ENCODE measurements at regions not wholly inside any gene's neighbourhood (a gene's known extent, or its start where the extent isn't known, plus 50 kb on each side); places are given as distances from the start of the nearest gene placed in this dataset.
"Not testable (repeated sequence)": the region's sequence is repeated elsewhere in the genome, so short reads cannot be mapped to it uniquely, and the experiment has no call there.

GRCh38 chr5:101284736-101285375 lies 381.8 kb upstream of the ST8SIA4 start:
- H3K4me3 Mint-ChIP-seq, result no peak overlapping the region
- peaks cover 2% of the 10 kb centered on the region for H3K9me3 Mint-ChIP-seq
- no peaks in the 10 kb centered on the region for H3K27me3 Mint-ChIP-seq
- no peaks in the 10 kb centered on the region for H3K36me3 Mint-ChIP-seq (ENCODE audit: low read depth)
- intact Hi-C loops (cut with micrococcal nuclease), result no loop called here
- CTCF ChIA-PET, result no interaction called here
- ATAC-seq (ENCODE audit: low read depth), result no peak
- no peak for DNase-seq
- no peak overlapping the region for H3K27ac Mint-ChIP-seq
- H3K4me1 Mint-ChIP-seq, result no peaks in the 10 kb centered on the region
- TF ChIP-seq CTCF (IDR thresholded peaks at IDR 0.05), result no peak
- POLR2A ChIA-PET, result no interaction called here

GRCh38 chr5:101283938-101284337 lies 380.9 kb upstream of the ST8SIA4 start:
- POLR2A ChIA-PET; CTCF ChIA-PET; H3K4me1 Mint-ChIP-seq; DNase-seq; H3K4me3 Mint-ChIP-seq; H3K9me3 Mint-ChIP-seq; H3K27ac Mint-ChIP-seq; ATAC-seq (ENCODE audit: low read depth); H3K36me3 Mint-ChIP-seq (ENCODE audit: low read depth); H3K27me3 Mint-ChIP-seq; intact Hi-C loops (cut with micrococcal nuclease): not testable (repeated sequence)

- intact Hi-C loops (cut with micrococcal nuclease), result no loop called here
- DNase-seq (no peak), ATAC-seq (ENCODE audit: low read depth) (no peak)
- Mint-ChIP-seq H3K36me3 (ENCODE audit: low read depth) (no peaks in the 10 kb centered on the region), H3K9me3 (peaks cover 2% of the 10 kb centered on the region), H3K27me3 (no peaks in the 10 kb centered on the region), H3K4me1 (no peaks in the 10 kb centered on the region), H3K27ac (no peak overlapping the region), H3K4me3 (no peak overlapping the region)
- no peak for TF ChIP-seq CTCF (IDR thresholded peaks at IDR 0.05)
- ChIA-PET CTCF (no interaction called here), POLR2A (no interaction called here)
Observed at GRCh38 chr5:101278917-101279316, 375.8 kb upstream of the ST8SIA4 start.

GRCh38 chr5:101278011-101278687 lies 375.1 kb upstream of the ST8SIA4 start:
- H3K27me3 Mint-ChIP-seq, result no peaks in the 10 kb centered on the region
- no peak overlapping the region for H3K27ac Mint-ChIP-seq
- H3K4me1 Mint-ChIP-seq, result no peaks in the 10 kb centered on the region
- ChIA-PET CTCF (no interaction called here), POLR2A (no interaction called here)
- no peak for ATAC-seq (ENCODE audit: low read depth)
- no peaks in the 10 kb centered on the region for H3K9me3 Mint-ChIP-seq
- H3K4me3 Mint-ChIP-seq, result no peak overlapping the region
- no peak for TF ChIP-seq CTCF (IDR thresholded peaks at IDR 0.05)
- DNase-seq, result no peak
- no peaks in the 10 kb centered on the region for H3K36me3 Mint-ChIP-seq (ENCODE audit: low read depth)
- intact Hi-C loops (cut with micrococcal nuclease), result no loop called here

GRCh38 chr5:101271945-101272344 lies 368.9 kb upstream of the ST8SIA4 start:
- H3K27ac Mint-ChIP-seq, result no peak overlapping the region

More at GRCh38 chr5:101271945-101272344, 368.9 kb upstream of the ST8SIA4 start:
- CTCF ChIA-PET, result no interaction called here
- Mint-ChIP-seq H3K4me3 (no peak overlapping the region), H3K36me3 (ENCODE audit: low read depth) (no peaks in the 10 kb centered on the region), H3K27me3 (no peaks in the 10 kb centered on the region), H3K4me1 (no peaks in the 10 kb centered on the region), H3K9me3 (no peaks in the 10 kb centered on the region)
- ATAC-seq (ENCODE audit: low read depth) (no peak), DNase-seq (no peak)
- POLR2A ChIA-PET, result no interaction called here
- intact Hi-C loops (cut with micrococcal nuclease), result no loop called here
- no peak for TF ChIP-seq CTCF (IDR thresholded peaks at IDR 0.05)
